PFSK-1 (cell line): ENCODE measurements at regions not wholly inside any gene's neighbourhood (a gene's known extent, or its start where the extent isn't known, plus 50 kb on each side); places are given as distances from the start of the nearest gene placed in this dataset.

Experiments used
- FOXP2 ChIP-seq: optimal IDR thresholded peaks from 2 replicates; pipeline ENCODE3; 2011; ENCODE audit warnings: borderline replicate concordance, control low read depth, inconsistent platforms; ENCODE audit not compliant: insufficient read depth; ENCODE audit errors: extremely low read length, extremely low read depth
- POLR2AphosphoS5 ChIP-seq: IDR thresholded peaks from 2 replicates; pipeline ENCODE4 v1.6.1; 2012; ENCODE audit warnings: low read depth, mild to moderate bottlenecking, control low read depth, low read length, moderate library complexity
- REST ChIP-seq, 2 experiments: IDR thresholded peaks; 2 replicates each; pipeline versions ENCODE4 v1.6.1 to v1.8.0; 2011 to 2012; ENCODE audit warnings: low read depth in 2 of 2, low read length in 2 of 2, control low read depth in 1 of 2, inconsistent platforms in 1 of 2, mild to moderate bottlenecking in 1 of 2, moderate library complexity in 1 of 2; ENCODE audit not compliant: insufficient read depth in 1 of 2
- SIN3A ChIP-seq: IDR thresholded peaks from 2 replicates; pipeline ENCODE4 v1.6.1; 2012; ENCODE audit warnings: mild to moderate bottlenecking, low read length, moderate library complexity, borderline replicate concordance; ENCODE audit not compliant: insufficient read depth
- TAF1 ChIP-seq: IDR thresholded peaks from 2 replicates; pipeline ENCODE4 v1.6.1; 2012; ENCODE audit warnings: low read length, control low read depth, borderline replicate concordance; ENCODE audit not compliant: insufficient read depth

- TF ChIP-seq SIN3A (no peak), TAF1 (no peak), POLR2AphosphoS5 (no peak), FOXP2 (no peak), REST (IDR thresholded peaks at IDR 0.05; ENCODE audit: insufficient read depth in 1 of 2, low read depth in 2 of 2, low read length in 2 of 2) (no peak)
Observed at GRCh38 chr22:48336339-48337060, 1491.2 kb downstream of the BRD1 start.

DNA sequence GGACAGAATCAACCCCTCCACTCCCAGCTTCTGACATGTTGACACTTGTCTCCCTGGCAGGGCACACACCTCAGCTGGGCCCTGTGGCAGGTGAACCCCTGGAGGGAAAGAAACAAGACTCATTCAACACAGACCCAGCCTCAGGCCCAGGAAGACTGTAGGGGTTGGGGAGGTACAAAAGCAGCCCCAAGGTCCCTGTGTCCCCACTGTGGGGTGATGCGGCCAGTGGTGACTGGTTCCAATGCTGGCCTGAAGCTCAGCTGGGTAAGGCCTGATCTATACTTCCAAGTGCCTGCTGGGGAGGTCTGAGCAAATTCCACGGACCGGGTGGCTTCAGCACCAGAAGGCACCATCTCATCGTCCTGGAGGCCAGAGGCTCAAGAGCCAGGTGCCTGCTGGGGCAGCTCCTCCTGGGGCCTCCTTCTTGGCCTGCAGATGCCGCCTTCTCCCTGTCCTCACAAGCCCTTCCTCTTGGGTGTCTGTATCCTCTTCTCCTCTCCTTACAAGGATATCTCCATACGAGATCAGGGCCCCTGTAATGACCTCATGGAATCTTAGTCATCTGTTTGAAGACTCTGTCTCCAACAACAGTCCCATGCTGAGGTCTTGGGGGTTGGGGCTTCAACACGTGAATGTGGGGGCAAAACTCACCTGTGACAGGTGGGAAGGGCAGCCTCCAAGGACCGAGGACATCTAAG is 1492.1 kb downstream of the BRD1 start:
- TF ChIP-seq REST (IDR thresholded peaks at IDR 0.05; ENCODE audit: insufficient read depth in 1 of 2, low read depth in 2 of 2, low read length in 2 of 2): no peak
- no peak for TF ChIP-seq SIN3A

DNA sequence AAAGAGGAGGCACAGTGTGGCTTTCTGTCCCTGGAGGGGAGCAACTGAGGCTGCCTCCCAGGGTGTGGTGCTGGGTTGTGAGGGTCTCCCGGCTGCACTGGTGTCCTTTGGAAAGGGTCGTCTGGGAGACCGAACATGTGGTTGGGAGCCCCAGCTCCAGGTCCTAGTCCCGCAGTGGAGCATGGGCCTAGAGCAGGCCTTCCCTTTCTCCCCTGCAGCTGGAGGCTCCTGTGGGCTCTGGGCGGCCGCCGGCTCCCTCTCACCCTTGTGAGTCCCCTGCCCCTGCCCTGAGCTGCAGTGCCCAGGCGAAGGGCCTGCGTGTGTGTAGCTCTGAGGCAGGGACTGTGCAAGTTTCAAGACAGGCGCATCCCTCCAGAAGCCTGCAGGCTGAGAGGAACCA is 1492.7 kb downstream of the BRD1 start:
- TF ChIP-seq FOXP2 (no peak), POLR2AphosphoS5 (no peak), SIN3A (no peak), TAF1 (no peak), REST (IDR thresholded peaks at IDR 0.05; ENCODE audit: insufficient read depth in 1 of 2, low read depth in 2 of 2, low read length in 2 of 2) (no peak)

DNA sequence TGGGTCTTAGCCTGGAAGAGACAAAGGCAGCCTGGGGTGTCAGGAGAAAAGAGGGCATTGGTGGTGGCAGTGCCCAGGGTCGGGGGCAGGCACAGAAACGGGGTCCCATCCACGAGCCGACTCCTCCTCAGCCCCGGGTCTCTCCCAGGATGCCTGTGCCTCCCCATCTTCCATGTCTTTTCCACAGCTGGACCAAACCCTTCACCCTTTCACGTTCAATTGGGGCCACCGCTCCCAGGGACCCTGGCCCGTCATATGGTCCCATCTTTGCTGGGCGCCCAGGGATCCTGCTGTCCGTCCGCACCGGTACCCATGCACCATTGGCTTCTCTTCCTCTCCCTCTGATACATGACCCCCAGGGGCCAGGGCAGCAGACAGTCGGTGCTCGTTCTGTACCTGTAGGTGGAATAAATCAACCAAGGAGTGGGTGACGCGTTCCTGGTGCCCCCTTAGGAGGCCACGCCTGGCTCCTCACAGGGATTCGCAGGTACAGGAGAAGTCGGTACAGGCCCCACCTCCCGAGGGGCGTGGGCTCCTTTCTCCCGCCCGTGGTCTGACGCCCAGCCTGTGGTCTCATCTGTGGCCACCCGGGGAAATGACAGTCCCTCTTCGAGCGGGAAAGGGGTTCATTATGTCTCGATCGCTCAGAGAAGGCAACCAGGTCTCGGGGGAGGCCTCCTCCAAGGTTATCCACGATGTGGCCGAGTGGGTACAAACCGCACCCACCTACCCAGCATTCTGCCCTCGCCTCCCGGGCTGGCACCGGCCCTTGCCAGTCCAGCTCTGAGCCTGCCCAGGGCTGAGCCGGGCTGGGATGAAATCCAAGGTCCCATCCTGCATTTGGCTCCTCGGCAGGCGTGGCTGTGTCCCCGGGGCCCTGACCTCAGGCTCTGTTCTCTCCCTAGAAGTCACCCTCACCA is 1493.6 kb downstream of the BRD1 start:
- TF ChIP-seq FOXP2 (no peak), TAF1 (no peak), REST (IDR thresholded peaks at IDR 0.05; ENCODE audit: insufficient read depth in 1 of 2, low read depth in 2 of 2, low read length in 2 of 2) (no peak), POLR2AphosphoS5 (no peak), SIN3A (no peak)
